HS-27A (cell line): ENCODE measurements at regions not wholly inside any gene's neighbourhood (a gene's known extent, or its start where the extent isn't known, plus 50 kb on each side); places are given as distances from the start of the nearest gene placed in this dataset.
"Not testable (repeated sequence)": the region's sequence is repeated elsewhere in the genome, so short reads cannot be mapped to it uniquely, and the experiment has no call there.

ENCODE experiments used
- DNase-seq: peaks from one replicate; pipeline ENCODE4 v3.0.0-alpha.2; 2012; ENCODE audit warnings: low read depth, missing footprints

GRCh38 chr6:134424798-134425170 is 106.9 kb upstream of the SGK1 start:
- no peak for DNase-seq

- DNase-seq = no peak
Measured at GRCh38 chr6:134424165-134424797, 106.4 kb upstream of the SGK1 start.

GRCh38 chr6:134422426-134423231 is 104.7 kb upstream of the SGK1 start:
- DNase-seq = peak; percentile 97

GRCh38 chr6:134421501-134421900 is 103.6 kb upstream of the SGK1 start:
- no peak for DNase-seq

GRCh38 chr6:134420614-134421181 is 102.8 kb upstream of the SGK1 start:
- DNase-seq = peak; percentile 88

GRCh38 chr6:134419716-134420115 is 101.8 kb upstream of the SGK1 start:
- no peak for DNase-seq

GRCh38 chr6:134416418-134417154 is 98.7 kb upstream of the SGK1 start:
- no peak for DNase-seq

- DNase-seq = no peak
Measured at GRCh38 chr6:134415656-134416055, 97.7 kb upstream of the SGK1 start.

GRCh38 chr6:134415194-134415593 is 97.3 kb upstream of the SGK1 start:
- DNase-seq = no peak

- DNase-seq = no peak
Measured at GRCh38 chr6:134414793-134415192, 96.9 kb upstream of the SGK1 start.

- no peak for DNase-seq
Measured at GRCh38 chr6:134413241-134413643, 95.3 kb upstream of the SGK1 start.

GRCh38 chr6:134410541-134410940 is 92.6 kb upstream of the SGK1 start:
- DNase-seq = no peak

- DNase-seq = no peak
Measured at GRCh38 chr6:134407791-134408190, 89.9 kb upstream of the SGK1 start.

GRCh38 chr6:134406311-134406710 is 88.4 kb upstream of the SGK1 start:
- no peak for DNase-seq

GRCh38 chr6:134405386-134406087 is 87.6 kb upstream of the SGK1 start:
- DNase-seq = no peak

GRCh38 chr6:134403312-134403711 is 85.4 kb upstream of the SGK1 start:
- not testable (repeated sequence) for DNase-seq

GRCh38 chr6:134402372-134402984 is 84.6 kb upstream of the SGK1 start:
- DNase-seq = no peak

GRCh38 chr6:134400941-134401340 is 83.0 kb upstream of the SGK1 start:
- no peak for DNase-seq

GRCh38 chr6:134398453-134398852 is 80.5 kb upstream of the SGK1 start:
- no peak for DNase-seq

GRCh38 chr6:134397676-134398075 is 79.8 kb upstream of the SGK1 start:
- no peak for DNase-seq

GRCh38 chr6:134394905-134395304 is 77.0 kb upstream of the SGK1 start:
- no peak for DNase-seq

GRCh38 chr6:134394208-134394607 is 76.3 kb upstream of the SGK1 start:
- DNase-seq = no peak
